SKM-1 treated with dmso at 0.1 percent for 144 hours (cell line): ENCODE measurements at regions not wholly inside any gene's neighbourhood (a gene's known extent, or its start where the extent isn't known, plus 50 kb on each side); places are given as distances from the start of the nearest gene placed in this dataset.

Experiments
- DNase-seq: peaks from one replicate; lab custom pipeline; 2025; ENCODE audit not compliant: unreplicated experiment; lab: John Stamatoyannopoulos, UW

DNA sequence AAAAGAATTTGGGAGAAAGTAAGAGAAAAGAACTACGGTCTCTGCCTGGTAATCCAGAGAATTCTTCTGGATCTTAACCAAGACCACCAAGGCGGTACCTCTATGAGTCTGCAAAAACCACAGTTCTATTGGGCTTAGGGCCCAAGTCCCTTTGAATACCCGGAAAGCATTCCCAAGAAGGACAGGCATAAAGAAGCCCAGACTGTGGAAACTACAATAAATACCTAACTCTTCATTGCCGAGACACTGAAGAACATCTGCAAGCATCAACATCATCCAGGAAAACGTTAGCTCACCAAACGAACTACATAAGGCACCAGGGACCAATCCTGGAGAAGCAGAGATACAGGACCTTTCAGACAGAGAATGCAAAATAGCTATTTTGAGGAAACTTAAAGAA is 162.3 kb upstream of the TMC3 start:
- DNase-seq = no peak

DNA sequence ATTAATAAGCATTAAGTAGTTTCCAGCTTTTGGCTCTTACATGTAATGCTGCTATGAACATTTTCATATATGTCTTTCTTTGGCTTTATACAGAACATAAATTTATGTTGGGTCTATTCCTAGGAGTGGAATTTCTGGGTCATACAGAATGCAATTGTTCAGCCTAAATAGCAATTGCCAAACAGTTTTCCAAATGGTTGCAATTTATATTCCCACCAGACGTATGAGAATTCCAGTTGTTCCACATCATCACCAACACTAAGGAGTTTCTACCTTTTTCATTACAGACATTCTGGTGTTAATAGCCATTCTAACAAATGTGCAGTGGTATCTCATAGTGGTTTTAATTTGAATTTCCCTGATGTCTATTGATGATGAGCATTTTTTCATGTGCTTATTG is 160.1 kb upstream of the TMC3 start:
- no peak for DNase-seq

DNA sequence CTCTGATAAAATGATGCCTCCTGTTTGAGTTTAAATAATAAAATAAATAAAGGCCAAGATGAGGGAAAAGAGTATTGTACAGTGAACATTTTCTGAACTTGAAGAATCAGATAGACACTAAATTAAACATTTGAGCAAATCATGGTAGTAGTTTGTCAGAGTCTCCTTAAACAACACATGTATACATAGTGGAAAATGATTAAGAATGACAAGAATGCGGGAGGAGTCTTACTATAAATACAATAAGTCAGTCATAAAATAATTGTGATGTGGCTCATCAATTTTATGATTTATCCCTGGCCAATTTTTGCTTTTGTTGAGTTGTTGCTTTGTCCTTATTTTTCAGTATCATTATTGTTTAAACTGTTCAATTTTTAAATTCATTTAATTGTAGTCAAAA is 158.0 kb upstream of the TMC3 start:
- DNase-seq = no peak

DNA sequence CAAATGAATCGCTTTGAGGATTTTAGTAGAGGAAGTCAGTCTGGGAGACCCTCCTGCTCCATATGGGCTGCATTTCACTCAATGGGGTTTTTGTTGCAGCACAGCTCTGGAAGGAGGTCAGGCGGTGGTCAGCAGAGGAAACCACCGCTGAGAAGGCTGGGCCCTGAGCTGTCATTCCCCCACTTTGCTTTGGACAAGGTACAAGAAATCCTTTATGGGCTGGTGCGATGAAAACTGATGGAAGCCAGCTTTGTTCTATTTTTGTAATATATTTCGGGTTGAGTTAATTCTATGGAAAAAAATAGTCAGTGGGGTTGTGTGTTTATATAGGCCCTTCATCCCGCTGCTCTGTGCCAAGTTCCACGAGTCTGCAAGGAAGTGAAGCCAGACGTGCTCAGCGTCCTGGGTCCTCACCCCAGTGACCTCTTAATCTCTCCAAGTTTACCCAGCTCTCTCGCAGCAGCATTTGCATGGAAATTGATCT is 157.1 kb upstream of the TMC3 start:
- DNase-seq = no peak

DNA sequence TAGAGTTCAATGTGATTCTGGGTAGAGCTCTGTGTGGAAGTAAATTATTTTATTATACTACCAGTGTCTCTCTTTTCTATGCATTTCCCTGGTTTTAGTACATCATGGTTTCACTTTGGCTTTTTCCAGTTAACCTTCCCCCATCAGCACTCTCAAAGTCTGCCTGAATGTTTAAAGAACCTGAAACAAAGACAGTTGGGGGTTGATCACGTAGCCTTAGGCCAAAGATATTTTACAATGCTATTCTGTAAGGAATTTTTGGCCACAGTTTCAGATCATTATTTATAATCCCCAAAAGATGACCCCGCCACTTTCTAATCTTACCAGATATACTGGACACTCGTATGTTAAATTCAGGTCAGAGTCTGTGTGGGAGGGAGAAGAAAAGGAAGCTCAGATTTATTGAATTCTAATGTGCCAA is 156.3 kb upstream of the TMC3 start:
- DNase-seq = no peak

DNA sequence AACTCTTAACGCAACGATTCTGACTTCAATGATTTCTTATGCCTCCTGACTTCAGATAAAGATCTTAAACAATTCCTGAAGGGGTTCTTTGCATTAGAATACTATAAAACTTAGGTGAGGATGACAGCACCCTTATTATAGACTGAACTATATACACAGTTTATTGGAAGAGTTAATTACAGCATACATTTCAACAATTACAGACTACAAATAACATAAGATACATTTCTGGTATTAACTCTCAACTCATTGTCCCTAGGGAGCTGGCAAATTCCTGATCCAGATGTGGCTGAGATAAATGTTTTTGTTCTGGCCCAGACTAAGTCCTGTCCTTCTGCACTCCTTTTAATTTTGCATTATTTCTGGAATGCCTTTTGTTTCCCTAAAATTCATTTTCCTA is 155.5 kb upstream of the TMC3 start:
- no peak for DNase-seq

DNA sequence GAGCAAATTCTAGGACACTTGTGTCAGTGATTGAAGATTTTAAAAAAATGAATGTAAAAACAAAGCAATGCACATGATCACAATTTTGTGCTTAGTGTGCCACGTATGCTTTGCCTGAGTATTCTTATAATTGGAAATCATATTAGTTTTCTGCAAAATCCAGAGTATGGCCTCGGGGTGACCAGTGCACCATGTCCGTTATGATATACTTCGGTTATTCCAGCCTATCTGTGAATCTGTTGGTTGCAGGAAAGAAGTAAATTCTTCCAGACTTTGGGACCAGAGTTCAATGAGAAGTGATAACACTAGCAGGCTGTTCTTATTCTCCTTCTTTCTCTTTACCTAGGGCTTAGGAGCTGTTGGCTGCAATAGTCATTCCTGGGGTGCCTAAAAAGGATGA is 152.0 kb upstream of the TMC3 start:
- DNase-seq = no peak

DNA sequence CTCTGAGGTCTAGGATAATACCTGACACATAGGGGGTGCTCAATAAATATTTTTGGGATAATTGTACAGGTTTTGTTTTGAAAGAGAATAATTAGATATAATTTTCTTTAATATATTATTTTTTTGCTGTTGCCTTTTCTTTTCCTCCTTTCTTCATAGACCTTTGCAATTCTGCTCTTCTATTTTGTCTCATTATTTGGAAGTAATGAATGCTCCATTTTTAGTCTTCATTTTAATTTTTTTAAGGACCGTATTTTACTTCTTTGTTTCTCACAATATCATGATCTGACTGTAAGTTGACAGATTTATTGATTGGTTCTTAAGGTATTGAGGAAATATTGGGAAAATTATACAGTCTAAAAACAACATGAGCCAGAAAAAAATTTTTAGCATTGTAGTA is 150.5 kb upstream of the TMC3 start:
- DNase-seq = no peak

DNA sequence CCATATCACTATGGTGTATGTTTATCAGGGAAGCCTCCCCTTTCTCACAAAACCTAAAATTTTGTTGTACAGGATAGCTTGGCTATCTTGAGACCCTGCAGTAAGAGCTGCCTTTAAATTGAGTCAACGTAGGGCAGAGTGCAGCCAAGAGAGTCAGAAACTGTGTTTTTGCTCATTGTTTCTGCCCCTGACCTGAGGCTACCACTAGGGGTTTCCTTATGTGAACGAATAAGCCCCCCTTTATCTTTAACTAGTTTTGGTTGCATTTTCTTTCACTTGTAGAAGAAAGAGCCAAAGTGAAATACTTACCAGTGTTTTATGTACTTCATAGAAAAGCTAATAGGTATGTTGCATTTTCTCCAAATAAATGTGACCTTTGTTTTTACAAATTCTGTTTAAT is 149.9 kb upstream of the TMC3 start:
- DNase-seq = no peak

DNA sequence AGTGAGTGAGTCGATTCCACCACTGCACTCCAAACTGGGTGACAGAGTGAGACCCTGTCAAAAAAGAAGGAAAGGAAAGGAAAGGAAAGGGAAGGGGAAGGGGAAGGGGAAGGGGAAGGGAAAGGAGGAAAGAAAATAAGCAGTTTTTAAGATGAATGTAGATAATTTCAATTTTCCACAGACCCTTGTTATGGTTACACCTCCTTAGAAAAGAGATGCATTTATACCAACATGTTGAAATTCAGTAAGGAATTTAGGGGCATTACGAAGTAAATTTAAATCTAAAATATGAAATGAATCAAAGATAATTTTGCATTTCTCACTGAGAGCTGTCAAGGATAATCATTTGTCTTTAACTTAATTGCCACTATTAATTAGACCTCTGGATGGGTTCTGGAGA is 146.5 kb upstream of the TMC3 start:
- DNase-seq = no peak

DNA sequence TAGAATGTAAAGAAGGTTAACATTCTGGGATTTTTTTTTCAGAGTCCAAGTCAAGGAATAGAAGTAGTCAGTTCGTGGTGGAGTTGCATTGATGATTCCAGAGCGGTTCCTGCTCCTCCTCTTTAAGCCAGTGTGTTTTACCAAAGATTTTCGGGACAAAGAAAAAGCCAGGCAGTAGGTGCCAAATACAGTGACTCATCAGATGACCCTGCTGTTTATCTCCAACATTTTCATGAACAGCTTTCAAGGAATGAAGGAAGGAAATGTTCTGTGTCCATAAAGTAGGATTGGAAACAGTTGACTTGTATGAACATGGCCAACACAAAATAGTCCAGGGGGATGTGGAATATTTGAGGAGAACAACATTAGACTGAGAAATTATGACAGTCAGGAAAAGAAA is 142.4 kb upstream of the TMC3 start:
- DNase-seq = no peak

DNA sequence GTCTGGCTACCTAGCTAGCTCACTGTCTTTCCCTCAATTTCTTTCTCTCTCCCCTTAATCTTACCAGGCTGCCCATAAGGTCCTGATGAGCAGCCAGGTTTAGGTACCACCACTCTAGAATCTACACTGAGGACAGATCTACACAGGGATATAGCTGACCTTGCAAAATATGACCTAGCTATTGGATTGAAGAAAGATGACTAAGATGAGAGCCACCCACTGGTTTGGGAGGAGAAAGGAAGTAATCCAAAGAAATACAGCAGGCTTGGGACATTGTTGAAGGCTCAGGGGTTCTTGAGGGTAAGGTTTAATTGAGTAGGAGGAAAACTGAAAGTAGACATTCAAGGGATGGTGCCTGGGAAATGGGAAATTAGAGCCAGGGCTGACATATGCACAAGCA is 142.0 kb upstream of the TMC3 start:
- no peak for DNase-seq

DNA sequence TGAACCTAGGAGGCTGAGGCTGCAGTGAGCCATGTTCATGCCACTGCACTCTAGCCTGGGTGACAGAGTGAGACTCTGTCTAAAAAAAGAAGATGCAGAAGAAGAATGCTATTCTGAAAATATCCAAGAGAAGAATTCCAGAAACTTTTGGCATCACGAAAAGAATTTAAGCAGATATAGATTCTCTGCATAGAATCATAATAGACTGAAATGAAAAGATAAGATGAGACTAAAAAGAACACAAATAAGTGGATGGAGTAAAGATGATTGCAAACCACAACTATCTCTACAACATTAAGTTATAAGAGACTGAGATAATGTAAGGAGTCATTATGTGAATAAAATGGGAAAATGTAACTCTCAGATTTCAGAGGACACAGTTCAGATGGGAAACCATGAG is 140.7 kb upstream of the TMC3 start:
- no peak for DNase-seq

DNA sequence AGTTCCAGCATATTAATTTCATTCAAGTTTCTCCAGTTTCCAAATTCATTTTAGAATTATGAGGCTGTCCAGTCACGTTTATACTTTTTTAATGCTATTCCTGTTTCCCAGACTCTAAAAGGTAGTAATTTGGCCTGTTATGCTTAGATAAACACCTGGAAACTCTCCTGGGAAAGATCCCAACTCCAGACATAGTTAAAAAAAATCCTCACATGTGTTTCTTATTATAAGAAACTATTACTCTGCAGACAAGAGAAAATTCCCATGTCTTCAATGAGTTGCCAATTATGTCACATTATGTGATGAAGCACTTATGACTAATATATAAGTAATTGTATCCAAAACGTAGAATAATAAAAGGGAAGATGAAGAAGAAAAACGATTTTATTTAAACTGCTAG is 137.1 kb upstream of the TMC3 start:
- no peak for DNase-seq

DNA sequence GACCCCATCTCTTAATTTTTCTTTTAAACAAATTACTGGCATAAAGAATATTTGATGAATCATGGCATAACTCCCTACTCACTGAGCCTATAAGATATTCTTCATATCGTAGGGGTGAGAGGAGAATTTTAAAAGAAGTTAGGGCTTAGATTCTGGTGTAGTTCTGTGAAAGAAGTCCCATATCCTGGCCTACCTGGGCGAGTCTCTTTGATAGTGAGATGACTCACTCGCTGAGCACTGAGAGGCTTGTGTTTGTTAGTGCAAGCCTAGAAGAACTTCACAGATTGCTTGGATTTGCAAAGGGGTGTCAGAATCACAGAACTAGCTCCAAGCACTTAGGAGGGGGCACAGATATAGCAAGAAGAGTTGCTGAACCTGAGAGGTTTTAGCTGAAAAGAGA is 133.8 kb upstream of the TMC3 start:
- DNase-seq = no peak

DNA sequence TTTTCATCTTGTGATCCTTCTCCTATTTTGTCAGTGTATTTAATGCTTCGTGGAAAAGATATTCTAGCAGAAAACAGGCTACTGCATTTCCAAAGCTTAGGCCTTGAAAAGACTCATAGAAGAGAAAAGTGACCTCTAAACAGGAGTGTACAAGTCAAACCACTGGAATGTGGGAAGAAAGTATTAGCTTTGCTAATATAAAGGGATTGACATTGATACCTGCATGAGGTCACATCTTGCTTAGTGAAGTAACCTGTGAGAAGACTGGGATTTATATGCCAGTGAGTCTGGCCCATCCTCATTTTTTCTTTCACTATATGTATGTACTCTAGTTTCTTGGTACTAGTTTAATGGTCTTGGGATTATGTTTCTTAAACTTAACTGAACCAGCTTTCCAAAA is 132.9 kb upstream of the TMC3 start:
- no peak for DNase-seq

DNA sequence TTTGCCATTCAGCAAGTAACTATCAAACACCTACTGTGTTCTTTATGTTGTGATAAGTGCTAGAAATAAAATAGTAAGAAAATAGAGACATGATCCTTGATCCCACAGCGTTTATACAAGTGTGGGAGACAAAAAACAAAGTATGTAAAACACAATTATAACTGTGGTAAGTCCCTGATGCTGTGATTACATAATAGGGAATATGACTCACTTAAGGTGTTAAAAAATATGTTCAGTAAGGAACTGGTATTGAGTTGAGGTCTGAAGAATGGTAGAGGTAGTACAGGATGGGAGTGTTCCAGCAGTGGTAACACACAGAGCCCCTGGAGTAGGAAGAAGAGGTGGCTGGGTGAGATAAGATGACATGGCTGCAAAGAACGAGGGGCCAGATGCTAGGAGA is 132.1 kb upstream of the TMC3 start:
- no peak for DNase-seq

DNA sequence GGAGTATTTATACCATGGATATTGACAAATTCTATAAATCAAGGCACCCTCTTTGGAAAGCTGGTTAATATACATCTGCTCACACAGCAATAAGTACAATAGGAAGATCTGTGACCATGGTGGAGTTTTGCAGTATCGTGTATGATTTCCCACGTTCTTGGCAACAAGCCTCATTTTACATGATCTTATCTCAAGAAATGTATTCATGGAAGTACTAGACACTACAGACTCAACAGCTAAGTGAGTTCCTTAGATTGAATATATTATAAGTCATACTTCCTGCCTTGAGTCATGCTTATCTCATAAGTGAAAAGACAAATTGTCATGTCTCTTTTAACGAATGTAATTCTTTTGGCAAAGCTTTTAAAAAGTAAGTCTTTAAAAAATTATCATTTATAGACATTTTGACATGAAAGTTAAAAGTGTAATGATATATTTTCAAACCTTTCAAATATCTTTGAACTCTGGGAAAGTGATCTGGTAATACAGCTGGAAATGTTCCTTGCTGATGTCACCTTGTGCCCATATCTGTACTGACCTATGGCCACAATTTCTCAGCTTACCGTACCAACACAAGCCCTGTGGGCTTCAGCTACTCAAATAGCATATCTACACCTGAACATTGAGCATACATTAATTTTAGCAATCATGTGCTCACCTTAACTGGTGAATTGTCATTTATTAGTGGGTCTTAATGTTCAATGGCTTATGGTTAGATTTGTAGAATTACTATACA is 130.3 kb upstream of the TMC3 start:
- DNase-seq = no peak

DNA sequence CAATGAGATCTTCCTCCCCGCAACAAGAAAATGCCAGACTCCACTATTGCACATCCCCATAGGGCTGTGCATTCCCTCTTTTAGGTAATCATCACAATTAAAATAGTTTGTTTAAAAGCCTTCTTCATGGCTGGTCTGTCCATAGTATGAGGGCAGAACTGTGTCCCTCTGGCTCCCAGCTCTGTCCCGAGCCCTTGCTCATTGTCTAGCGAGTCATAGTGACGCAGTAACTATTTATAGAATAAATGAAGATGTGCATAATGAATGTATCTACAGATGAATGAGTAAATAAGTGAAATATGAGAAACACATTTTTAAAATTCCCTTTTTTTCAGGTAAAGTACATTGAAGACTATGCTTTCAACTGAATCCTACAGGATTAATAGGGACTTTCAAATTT is 128.4 kb upstream of the TMC3 start:
- no peak for DNase-seq

DNA sequence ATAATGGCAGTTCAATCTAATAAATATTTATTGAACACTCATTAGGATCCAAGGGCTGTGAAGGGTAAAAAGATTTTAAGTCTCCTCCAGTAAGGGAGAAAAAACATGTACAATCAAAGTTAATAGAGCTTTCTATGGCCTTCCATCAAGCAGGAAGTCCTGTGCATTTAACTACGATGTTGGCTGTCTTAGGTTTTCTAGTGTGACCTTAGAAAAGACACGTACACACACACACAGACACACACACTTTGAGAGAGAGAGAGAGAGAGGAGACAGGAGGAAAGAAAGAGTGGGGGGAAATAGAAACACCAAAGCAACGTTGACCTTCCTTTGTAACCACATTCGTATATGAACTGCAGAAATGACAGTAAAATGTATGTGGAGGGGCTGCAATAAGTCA is 126.1 kb upstream of the TMC3 start:
- DNase-seq = no peak

DNA sequence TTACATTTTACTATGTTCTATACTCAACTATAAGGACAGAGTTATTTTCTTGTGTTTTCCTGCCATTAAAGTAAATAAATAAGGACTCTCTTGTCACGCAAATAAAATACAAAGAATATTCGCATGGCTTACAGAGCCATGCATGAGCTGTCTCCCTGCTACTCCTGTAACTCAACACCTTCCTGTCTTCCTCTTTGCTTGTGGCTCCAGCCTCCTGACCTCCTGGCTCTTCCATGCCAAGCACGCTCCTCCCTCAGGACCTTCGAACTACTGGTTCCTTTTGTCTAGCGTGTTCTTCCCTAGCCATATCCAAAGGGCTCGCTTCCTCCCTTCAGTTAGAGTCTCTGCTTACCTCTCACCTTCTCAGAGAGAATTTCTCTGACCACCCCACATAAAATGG is 124.3 kb upstream of the TMC3 start:
- DNase-seq = no peak

DNA sequence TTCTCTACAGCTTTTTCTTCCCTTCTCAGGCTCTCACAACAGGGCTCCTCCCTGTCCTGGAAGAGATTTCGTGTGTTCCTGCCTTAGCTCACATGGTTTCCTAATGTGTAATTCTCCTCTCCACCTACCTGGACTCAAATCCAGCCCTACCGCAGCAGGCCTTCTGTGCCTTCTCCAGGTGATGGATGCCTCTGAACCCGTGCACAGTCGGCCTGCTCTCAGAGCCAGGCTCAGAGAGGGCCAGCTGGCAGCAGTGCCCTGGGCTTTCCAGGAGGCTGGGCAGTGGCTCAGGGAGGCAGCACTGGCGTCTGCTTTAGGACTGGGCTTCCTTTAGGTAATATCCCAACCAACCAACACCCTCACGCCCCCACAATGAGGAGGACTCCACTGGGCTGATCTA is 123.2 kb upstream of the TMC3 start:
- DNase-seq = no peak

DNA sequence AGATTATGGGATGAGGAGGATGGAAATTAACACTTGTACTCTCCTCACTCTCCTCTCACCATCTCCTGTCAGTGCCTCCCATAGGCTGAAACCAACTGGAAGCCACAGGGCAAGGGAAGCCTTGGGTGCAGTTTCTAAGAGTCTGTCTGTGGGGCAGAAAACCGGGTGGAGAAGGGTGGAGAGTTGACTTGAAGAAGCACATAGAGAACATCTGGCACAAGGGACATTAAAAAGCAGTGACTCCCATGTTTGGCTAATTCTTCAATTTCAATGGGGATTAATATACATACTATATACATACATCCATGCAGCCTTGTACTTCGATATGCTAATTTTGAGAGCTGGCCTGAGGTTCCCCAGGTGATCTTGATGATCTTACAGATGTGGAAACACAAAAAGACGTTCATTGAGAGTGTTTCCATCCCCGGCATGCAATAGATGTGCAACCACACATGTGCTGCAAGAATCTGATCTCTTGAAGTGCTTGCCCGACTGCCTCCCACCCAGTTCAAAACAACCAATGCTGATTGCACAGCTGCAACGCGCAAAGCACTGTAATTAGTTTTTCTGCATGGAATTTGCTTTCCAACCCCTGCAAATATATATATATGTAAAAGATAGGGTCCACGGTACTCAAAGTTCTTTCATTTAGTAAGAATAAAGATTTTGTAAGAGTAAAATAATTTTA is 121.9 kb upstream of the TMC3 start:
- no peak for DNase-seq
